Pulmonary artery endothelial cell (primary cell): ENCODE measurements at regions not wholly inside any gene's neighbourhood (a gene's known extent, or its start where the extent isn't known, plus 50 kb on each side); places are given as distances from the start of the nearest gene placed in this dataset.

Experiments
- DNase-seq: peaks from one replicate; pipeline ENCODE4 v3.0.0-alpha.2; 2011; ENCODE audit warnings: low read depth, low spot score

DNA sequence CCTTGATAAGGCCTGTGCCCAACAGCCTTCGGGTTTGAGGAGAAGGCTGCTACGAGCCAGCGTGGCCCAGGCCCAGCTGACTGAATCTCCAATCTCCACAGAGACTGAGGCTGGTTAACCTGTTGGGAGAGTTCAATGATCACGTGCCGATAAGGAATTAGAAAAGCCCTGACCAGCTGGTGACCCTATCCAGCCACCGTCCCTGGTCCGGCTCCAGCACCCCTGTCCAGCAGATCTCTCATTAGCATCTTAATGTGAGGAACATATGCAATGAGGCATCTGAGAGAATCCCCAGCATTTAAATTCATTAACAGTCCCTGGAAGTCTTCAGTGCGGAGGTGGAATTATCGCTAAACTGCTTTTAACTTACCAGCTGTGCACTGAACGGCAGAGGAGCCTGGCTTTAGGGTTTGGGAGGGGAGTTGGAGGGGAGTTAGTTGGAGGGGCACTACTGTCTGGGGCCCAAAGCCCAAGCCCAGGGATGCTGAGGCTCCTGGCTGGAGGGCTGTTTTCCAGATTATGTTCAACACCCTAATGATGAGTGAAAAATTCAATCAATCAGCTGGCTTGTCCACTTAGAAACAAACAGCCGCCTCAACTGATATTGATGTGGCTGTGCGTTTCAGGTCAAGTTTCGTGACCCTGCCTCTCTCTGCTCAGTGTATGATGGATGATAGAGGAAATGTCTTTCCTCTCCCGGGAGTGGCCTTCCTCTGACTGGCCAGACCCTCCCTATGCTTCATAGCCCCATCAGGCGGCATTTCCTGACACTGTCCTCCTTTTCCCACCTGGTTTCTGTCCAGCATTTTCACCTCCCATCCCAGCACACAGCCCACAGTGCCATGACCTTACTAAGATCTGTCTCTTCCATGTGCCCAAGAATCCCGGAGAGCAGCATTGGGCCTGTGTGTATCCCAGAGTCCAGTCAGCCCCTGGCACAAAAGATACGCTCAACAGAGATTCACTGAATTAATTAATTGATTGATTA is 184.5 kb downstream of the CCT6B start:
- DNase-seq: no peak

DNA sequence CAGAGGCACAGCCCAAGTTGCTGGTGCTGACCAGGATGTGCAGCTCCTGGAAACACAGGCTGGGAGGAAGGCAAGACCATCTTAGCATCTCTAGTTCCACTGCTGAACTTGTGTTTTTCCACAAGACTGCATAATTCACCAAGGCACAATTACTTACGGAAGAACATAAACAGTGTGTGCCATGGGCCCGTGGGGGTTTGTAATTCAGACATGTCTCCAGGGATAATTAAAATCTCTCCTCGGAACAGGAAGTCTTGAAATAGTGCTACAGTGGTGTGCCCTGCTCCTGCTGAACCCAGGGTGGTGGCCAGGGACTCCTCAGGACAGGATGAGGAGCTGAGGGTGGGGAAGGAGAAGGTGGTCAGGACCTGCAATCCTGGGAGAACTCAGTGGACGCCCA is 188.2 kb downstream of the CCT6B start:
- DNase-seq: no peak

GRCh38 chr17:34771891-34772290 is 189.4 kb downstream of the CCT6B start:
- DNase-seq: no peak

GRCh38 chr17:34770586-34770985 is 190.7 kb downstream of the CCT6B start:
- DNase-seq: no peak

DNA sequence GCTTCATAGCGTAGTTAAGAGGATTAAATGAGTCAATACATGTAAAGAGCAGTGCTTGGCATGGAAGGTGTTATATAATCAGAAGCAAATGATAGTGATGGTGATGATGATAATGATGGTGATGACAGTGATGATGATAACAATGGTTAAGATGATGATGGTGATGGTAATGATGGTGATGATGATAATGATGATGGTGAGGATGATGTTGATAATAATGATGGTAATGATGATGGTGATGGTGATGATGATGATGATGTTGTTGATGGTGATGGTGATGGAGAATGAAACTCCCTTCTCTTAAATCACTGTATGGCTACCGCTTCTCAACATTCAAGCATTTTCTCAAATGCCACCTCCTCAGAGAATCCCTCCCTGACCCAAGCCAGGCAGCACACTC is 190.5 kb downstream of the TMEM132E start:
- DNase-seq: no peak

- DNase-seq: no peak
These were observed 189.7 kb downstream of the TMEM132E start for GRCh38 chr17:34769049-34769448.

- no peak for DNase-seq
These were observed 185.9 kb downstream of the TMEM132E start for GRCh38 chr17:34765291-34765690.

DNA sequence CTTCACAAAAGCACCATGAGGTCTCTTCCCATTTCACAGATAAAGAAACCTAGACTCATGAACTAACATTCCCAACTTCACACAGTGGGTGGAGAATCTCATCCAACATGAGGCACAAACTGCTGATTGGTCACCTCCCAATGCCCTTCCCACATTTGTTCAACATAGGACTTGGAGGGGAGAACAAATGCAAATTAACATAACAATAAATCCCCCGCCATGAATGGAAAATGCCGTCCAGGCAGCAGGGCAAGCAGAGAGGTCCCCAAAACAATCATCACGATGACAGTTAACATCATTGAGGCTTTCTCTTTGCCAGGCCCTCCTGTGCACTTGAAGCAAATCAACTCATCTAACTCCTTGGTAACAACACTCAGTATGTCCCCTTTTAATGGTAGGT is 185.3 kb downstream of the TMEM132E start:
- no peak for DNase-seq

- DNase-seq: no peak
These were observed 184.6 kb downstream of the TMEM132E start for GRCh38 chr17:34763728-34764665.

DNA sequence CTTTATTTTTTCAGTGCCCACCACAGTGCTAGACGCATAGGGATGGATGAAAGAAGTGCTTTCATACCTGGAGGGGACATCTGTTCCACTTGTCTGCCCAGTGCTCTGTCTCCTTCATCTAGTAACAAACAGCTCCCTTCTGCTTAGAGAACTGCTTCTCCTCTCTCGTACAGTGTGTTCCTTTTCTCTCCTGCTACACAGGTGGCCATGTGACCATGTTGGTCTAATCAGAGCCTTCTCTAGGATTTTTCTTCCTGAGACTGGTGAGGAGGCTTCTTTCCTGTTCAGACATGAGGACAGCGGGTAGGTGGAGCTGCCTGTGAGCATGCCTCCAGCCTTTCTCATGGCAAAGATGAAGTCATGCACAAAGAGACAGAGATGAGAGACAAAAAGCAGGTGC is 182.7 kb downstream of the TMEM132E start:
- no peak for DNase-seq

GRCh38 chr17:34761646-34762045 is 182.3 kb downstream of the TMEM132E start:
- DNase-seq: no peak

DNA sequence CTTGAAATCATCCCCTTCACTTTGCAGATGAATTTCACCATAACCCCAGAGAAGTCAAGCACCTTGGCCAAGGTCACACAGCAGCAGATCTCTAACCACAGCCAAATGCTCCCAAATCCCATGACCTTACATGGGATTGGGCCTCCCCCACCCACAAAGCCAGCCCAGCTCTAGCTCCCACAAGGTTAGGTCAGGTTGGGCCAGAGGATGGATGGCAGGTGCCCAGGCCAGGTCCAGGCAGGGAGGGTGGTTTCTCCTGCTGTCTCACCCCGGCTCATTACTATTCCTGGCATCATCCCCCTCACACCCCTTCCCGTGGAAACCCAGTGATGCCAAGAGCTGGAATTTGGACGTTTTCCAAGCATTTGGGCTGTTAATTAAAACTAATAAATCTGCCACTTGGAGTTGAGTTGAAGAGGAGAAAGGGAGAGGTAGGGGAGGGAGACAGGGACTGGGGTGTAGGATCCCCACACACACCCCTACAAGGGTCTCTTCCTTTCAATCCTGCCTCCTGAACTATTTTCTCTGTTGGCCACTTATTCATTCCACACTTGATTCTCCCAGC is 181.6 kb downstream of the TMEM132E start:
- no peak for DNase-seq

DNA sequence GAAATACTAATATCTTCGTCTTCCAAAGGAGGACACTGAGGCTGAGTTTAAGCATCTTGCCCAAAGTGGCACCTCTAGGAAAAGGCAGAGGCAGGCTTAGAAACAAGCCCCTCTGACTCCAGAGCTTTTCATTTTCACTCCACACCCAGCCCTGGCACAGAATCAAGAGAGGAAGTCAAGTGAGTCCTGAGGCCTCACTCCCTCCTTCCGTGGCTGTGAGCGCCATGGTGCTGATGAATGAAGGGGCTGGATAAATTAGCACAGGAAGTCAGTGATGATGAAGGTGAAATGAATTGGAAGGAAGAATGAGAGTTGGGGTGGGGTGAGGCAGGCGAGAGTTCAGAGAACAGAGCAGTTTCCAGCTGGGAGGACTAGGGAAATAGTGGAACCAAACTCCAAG is 179.3 kb downstream of the TMEM132E start:
- DNase-seq: no peak

DNA sequence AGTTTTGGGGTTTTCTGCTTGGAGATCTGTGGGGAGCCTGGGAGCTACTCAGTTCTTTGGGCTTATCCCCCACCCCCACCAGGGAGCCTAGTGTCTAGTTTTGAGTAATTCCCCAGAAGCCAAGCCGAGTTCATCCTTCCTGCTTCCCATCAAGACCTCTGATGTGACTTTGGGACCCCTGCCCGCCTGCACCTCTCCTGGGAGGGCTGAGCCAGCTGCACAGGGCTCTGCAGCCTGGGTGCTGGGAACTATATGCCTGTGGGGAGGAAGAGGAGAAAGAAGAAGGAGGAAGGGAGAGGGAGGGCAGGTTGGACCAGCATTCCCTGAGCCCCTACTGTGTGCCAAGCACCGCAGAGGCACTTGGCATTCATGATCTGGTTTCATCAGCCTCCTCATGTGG is 178.9 kb downstream of the TMEM132E start:
- no peak for DNase-seq

- DNase-seq: no peak
These were observed 178.2 kb downstream of the TMEM132E start for GRCh38 chr17:34757611-34758010.

GRCh38 chr17:34757106-34757505 is 177.7 kb downstream of the TMEM132E start:
- no peak for DNase-seq

- DNase-seq: no peak
These were observed 177.2 kb downstream of the TMEM132E start for GRCh38 chr17:34756637-34757021.

DNA sequence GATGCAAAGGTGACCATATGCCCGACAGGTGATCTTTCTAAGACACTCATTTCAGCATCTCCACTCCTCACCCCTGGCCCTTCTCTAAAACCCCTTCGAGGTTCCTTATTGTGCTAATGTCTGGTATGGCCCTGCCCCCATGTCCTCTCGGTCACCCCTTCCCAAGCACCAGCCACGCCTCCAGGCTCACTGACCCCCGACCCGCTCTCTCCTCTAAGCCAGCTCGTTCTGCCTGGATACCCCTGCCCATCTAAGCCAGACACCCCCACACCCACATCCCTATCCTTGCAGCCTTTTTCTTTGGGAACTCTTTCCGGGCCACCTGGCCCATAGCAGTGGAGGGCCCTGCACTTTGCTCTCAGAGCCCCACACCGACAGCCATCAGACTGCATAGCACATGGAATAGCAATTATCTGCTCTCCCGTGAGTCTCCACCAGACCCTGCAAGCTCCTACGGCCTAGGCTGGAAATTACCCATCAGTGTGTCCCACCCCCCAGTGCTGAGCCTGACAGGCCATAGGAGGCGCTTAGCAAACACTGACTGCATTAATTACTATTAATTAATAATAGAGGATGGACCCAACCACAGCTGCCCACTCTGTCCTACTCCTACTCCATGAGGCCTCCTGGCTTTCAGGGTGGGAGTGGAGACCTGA is 176.7 kb downstream of the TMEM132E start:
- DNase-seq: no peak

DNA sequence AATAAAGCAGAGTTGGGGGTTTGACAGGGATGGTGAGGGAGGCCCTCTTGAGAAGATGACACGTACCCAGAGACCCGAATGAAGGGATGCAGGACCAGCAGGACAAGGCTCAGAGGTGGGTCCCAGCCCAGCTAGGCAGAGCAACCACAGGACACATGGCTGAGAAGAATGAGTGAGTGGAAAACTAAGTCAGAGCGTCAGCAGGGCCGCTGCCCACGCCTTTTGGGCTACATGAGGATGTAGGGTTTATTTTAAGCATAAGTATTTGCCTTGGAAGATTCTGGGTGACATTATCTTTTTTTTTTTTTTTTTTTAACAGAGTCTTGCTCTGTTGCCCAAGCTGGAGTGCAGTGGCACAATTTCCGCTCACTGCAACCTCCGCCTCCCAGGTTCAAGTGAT is 176.0 kb downstream of the TMEM132E start:
- DNase-seq: no peak

GRCh38 chr17:34750004-34750403 is 170.6 kb downstream of the TMEM132E start:
- no peak for DNase-seq

DNA sequence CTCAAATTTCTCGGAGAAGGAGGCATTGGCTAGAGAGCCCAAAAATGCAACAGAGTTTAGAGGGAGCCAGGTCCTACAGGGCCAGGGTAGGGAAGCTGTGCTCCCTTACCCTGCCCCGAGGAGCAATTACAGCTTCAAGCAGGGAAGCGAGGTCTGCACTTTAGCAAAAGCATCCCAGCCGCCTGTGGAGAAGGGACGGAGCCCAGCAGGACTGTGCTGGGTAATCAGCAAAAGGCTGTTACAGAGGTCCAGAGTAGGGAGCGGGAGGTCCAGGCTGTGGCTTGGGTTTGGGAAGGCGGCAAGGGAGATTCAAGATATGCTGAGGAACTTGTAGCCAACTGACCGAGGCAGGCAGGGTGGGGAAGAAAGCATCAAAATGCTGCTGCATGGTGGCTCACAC is 162.6 kb downstream of the TMEM132E start:
- DNase-seq: no peak
